Fibroblast of skin of back (primary cell): ENCODE measurements at regions not wholly inside any gene's neighbourhood (a gene's known extent, or its start where the extent isn't known, plus 50 kb on each side); places are given as distances from the start of the nearest gene placed in this dataset.

Source experiments
- DNase-seq: peaks from one replicate; pipeline ENCODE4 v3.0.0-alpha.2; 2013

- DNase-seq = peak; percentile 87
Observed at GRCh38 chr9:106718936-106719335, 144.0 kb upstream of the ZNF462 start.

- no peak for DNase-seq
Observed at GRCh38 chr9:106722051-106722753, 140.8 kb upstream of the ZNF462 start.

GRCh38 chr9:106723926-106724325 lies 139.0 kb upstream of the ZNF462 start:
- DNase-seq = no peak

GRCh38 chr9:106724566-106724965 lies 138.4 kb upstream of the ZNF462 start:
- no peak for DNase-seq

GRCh38 chr9:106726070-106726815 lies 136.7 kb upstream of the ZNF462 start:
- no peak for DNase-seq

GRCh38 chr9:106727969-106728368 lies 135.0 kb upstream of the ZNF462 start:
- DNase-seq = no peak

- no peak for DNase-seq
Observed at GRCh38 chr9:106728860-106729259, 134.1 kb upstream of the ZNF462 start.

DNA sequence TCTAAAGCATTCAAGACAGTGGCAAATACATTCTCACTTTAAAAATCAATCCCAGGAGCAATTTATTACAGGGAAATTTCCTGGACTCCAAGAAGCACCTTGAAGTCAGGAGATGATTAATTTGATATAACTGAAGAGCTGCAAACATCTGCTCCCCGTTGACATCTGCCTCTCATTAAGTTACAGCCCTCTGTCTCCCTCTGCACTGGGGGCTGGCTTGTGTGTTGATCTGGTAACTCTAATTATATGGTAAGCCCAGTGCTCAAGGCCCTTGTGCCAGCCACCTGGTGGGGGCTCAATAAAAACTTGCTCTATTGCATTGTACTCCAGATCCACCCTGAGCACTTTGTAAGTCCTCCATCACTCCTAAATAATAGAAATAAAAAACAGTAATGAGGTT lies 131.1 kb upstream of the ZNF462 start:
- no peak for DNase-seq

- no peak for DNase-seq
Observed at GRCh38 chr9:106733828-106734380, 129.1 kb upstream of the ZNF462 start.

GRCh38 chr9:106737516-106737915 lies 125.5 kb upstream of the ZNF462 start:
- no peak for DNase-seq

DNA sequence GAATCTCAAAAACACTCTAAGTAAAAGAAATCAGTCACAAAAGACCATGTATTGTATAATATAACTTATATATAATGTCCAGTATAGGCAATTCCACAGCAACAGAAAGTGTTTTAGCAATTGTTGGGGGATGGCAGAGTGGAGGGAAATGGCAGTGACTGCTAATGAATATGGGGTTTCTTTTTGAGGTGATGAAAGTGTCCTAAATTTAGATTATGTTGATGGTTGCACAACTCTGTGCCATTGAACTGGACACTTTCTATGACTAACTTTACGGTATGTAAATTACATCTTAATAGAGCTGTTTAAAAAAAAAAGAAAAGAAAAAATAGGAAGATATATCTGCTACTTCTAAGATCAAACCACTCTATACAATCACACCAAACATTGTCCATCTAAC lies 124.9 kb upstream of the ZNF462 start:
- DNase-seq = no peak

- DNase-seq = peak; percentile 21
Observed at GRCh38 chr9:106745457-106745856, 117.5 kb upstream of the ZNF462 start.

DNA sequence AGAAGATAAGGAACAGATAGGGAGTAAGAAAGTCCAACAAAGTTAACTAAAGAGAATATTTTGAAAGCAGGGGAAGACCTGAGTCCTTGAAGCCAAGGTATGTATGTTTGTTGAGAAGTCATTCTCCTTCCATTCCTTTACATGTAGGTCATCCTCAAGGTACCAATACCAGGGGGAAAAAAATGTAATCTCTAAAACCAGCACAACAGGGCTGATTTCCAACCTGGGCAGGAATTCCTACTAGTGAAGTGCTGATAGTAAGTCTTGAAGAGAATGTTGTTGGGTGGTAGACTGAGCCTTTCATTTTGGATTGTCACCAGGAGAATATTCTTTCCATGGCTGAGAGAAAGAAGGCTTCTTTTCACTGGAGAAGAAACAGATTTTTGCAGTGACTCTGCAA lies 117.1 kb upstream of the ZNF462 start:
- no peak for DNase-seq

DNA sequence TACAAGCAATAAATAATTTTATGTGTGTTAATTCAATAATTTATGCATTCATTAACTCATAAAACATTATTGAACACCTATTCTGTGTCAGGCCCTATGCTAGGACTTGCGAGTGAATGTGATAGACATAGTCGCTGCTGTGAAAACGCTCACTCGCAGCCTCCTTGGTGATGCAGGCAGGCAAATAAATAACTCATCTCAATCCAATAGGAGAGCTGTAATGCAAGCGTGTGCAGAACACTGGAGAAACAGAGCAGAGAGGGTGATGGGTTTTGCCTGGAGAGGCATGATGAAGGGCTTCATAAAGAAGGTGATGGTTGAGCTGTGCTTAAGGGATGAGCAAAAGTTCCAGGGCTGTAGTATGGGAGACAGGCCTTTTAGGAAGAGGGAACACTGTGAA lies 111.3 kb upstream of the ZNF462 start:
- DNase-seq = no peak

DNA sequence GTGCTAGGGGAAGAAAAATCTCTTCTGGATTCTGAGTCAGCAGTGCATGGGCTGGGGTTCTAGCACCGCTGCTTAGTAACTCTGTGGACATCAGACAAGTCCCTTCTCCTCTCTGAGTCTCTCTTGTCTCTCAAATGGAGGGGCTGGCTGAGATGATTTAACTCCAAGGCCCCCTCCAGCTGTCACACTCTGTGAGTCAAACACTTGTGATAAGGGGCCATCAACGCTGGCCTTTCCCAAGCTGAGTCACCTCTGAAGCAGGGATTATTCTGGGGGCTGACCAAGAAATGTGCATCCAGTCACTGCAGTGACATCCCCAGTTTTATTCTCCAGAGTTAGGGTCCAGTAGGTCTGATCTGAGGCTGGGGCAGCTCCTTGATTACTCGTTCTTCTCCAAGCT lies 110.4 kb upstream of the ZNF462 start:
- peak; percentile 5 for DNase-seq

DNA sequence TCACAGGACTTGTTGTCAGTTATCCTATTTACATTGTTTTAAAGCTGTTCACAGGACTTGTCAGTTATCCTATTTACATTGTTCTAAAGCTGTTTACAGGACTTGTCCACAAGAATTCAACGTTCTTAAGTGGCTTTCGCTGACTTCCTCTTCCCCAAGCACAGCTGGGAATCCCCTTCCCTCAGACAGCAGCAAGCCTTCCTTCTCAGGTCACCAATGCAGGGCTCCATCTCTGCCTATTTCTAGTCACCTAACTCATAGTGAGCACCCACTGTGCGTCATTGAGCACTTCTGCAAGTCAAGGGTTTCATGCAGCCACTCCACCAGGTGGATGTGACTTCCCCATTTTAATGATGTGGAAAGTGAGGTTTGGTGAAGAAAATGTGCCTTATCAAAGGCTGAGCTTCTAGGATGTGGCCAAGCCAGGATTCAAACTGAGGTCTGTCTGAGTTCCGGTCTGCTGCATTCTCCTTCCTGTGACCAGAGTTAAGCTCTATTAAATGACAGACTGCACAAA lies 109.8 kb upstream of the ZNF462 start:
- no peak for DNase-seq

DNA sequence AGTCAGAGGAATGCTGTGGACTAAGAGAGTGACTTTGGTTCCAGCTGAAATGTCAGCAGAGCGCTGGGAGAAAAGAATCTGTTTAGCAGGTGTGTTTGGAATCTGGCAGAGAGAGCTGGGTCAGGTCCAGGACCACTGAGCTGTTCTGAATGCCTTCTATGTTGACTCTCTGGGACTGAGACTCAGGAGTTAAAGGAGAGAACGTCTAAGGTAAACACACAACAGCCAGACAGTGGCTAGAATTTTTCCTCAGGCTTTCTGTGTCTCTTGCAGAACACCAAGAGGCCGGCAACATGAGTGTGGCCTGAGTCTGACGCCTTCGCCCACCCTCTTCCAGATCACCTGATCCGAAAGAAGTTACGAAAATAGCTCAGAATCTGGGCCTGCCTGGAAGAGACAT lies 107.2 kb upstream of the ZNF462 start:
- no peak for DNase-seq

- no peak for DNase-seq
Observed at GRCh38 chr9:106757514-106757913, 105.5 kb upstream of the ZNF462 start.

DNA sequence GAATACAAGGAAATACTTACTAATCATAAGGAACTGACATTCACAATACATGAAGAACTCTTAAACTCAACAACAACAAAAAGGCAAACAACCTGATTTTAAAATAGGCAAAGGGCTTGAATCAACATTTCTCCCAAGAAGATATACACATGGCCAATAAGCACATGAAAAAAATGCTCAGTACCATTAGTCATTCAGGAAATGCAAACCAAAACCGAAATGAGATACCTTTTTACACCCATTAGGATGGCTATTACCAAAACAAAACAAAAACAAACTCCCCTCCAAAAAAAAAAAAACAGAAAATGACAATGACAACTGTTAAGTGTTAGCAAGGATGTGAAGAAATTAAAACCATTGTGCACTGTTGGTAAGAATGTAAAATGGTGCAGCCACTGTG lies 104.1 kb upstream of the ZNF462 start:
- no peak for DNase-seq

GRCh38 chr9:106761493-106761892 lies 101.5 kb upstream of the ZNF462 start:
- no peak for DNase-seq

DNA sequence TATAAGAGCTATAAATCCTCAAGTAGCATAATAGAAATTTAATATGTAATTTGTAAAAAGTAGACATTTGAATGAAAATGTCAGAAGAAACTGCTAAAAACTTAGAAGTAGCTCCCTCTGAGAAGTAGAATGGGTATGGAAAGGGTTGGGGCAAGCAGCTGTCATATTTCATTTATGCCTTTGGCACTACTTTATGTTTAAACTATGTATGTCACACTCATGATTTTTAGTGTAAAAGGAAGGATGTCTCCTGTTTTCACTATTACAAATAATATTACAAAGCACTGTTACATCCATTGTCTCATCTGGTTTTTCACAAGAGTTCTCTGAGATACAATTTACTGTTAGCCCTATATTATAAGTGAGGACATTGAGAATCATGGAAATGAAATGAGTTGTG lies 96.3 kb upstream of the ZNF462 start:
- no peak for DNase-seq

GRCh38 chr9:106769331-106769730 lies 93.6 kb upstream of the ZNF462 start:
- DNase-seq = peak; percentile 18

GRCh38 chr9:106771608-106772007 lies 91.4 kb upstream of the ZNF462 start:
- no peak for DNase-seq
